OCI-LY1 (cell line): ENCODE measurements at regions not wholly inside any gene's neighbourhood (a gene's known extent, or its start where the extent isn't known, plus 50 kb on each side); places are given as distances from the start of the nearest gene placed in this dataset.

ENCODE experiments used
- CTCF ChIP-seq: fragments of 200-600 bp; sonication (generic), shearing (Covaris generic); IDR thresholded peaks from 2 replicates; pipeline ENCODE4 v1.5.1; 2017; ENCODE audit warnings: mild to moderate bottlenecking, antibody characterized with exemption, low read length, moderate library complexity, mixed read lengths
- EZH2 ChIP-seq: fragments of 200-600 bp; sonication (generic), shearing (Covaris generic); IDR thresholded peaks from 2 replicates; pipeline ENCODE4 v1.8.0; 2017; ENCODE audit warnings: borderline replicate concordance, mixed run types, mild to moderate bottlenecking, antibody characterized with exemption, low read length, moderate library complexity, mixed read lengths

- TF ChIP-seq CTCF (no peak), EZH2 (no peak)
Measured at GRCh38 chr20:11437611-11438380, 479.9 kb upstream of the BTBD3 start.
